HepG2 (cell line): ENCODE measurements at regions not wholly inside any gene's neighbourhood (a gene's known extent, or its start where the extent isn't known, plus 50 kb on each side); places are given as distances from the start of the nearest gene placed in this dataset.

Source experiments
- ATAC-seq: fragments of 200-7000 bp; cut with Tn5 transposase; 3 replicates; pipeline ENCODE4 v1.9.1; 2020; ENCODE audit warnings: mild to moderate bottlenecking, moderate library complexity
- BruUV-seq: library from RNA; stranded (reverse); fragments of 400-500 nt; replicated peaks from 2 replicates; lab custom pipeline; 2021; lab: Mats Ljungman, UMichigan
- CTCF ChIA-PET: fragments of 300-600 bp; formaldehyde crosslinking; extraction: SDS; loops from one replicate; lab custom pipeline; 2021; ENCODE audit warnings: low total read pairs, inconsistent platforms, low intra/inter-chr PET ratio; lab: Yijun Ruan, JAX
- POLR2A ChIA-PET: fragments of 350-600 bp; sonication (Branson Sonifier 250); formaldehyde crosslinking; loops from one replicate; lab custom pipeline; 2020; ENCODE audit warnings: antibody characterized with exemption, inconsistent platforms; lab: Yijun Ruan, JAX
- DNase-seq: peaks from one replicate; pipeline ENCODE4 v3.0.0-alpha.2; 2015; ENCODE audit warnings: low spot score
- FAIRE-seq: peaks from 3 replicates; lab custom pipeline; 2011; peaks lifted over from hg19 to GRCh38; lab: Jason Lieb, UNC
- H2AFZ ChIP-seq: one replicate; pipeline ENCODE4 v1.6.1; 2011; ENCODE audit warnings: low read length, inconsistent platforms
- H3K27ac ChIP-seq: fragments of 300-600 bp; 3 replicates; pipeline ENCODE4 v1.8.0; 2011; ENCODE audit warnings: mixed run types, mild to moderate bottlenecking, mixed read lengths, low read length, inconsistent platforms; ENCODE audit not compliant: insufficient read depth; ENCODE audit errors: extremely low read length
- H3K27me3 ChIP-seq, 2 experiments: fragments of 200-600 bp in 1 of 2; 2 replicates in 1 of 2; 3 replicates in 1 of 2; pipeline versions ENCODE4 v1.6.0 to v1.8.0; 2011; ENCODE audit warnings: low read length in 2 of 2, mild to moderate bottlenecking in 2 of 2, moderate library complexity in 2 of 2, inconsistent platforms in 1 of 2; ENCODE audit not compliant: insufficient read depth in 2 of 2, control insufficient read depth in 1 of 2
- H3K36me3 ChIP-seq, 2 experiments: fragments of 200-600 bp in 1 of 2; replicated peaks in 1 of 2; 2 replicates in 1 of 2; 3 replicates in 1 of 2; pipeline versions ENCODE4 v1.5.1 to v1.8.0; 2011; ENCODE audit warnings: low read length in 2 of 2, inconsistent platforms in 1 of 2; ENCODE audit not compliant: insufficient read depth in 2 of 2, control insufficient read depth in 1 of 2
- H3K4me1 ChIP-seq: 2 replicates; pipeline ENCODE4 v1.5.1; 2012; ENCODE audit warnings: low read length, inconsistent platforms; ENCODE audit not compliant: insufficient read depth
- H3K4me2 ChIP-seq: 2 replicates; pipeline ENCODE4 v1.6.0; 2011; ENCODE audit warnings: low read depth, low read length, inconsistent platforms
- H3K4me3 ChIP-seq, 3 experiments: fragments of 200-600 bp in 1 of 3; sonication (generic), shearing (Covaris generic) in 1 of 3; replicated peaks in 1 of 3; 2 replicates each; pipeline ENCODE4 v1.5.1; 2011 to 2016; ENCODE audit warnings: low read length in 3 of 3, inconsistent platforms in 2 of 3, low read depth in 2 of 3, mild to moderate bottlenecking in 2 of 3, control low read depth in 1 of 3, mixed read lengths in 1 of 3; ENCODE audit not compliant: insufficient read depth in 1 of 3
- H3K79me2 ChIP-seq: one replicate; pipeline ENCODE4 v1.6.1; 2011; ENCODE audit warnings: low read length, inconsistent platforms; ENCODE audit not compliant: insufficient read depth
- H3K9ac ChIP-seq: 2 replicates; pipeline ENCODE4 v1.6.0; 2011; ENCODE audit warnings: mild to moderate bottlenecking, low read depth, low read length, inconsistent platforms; ENCODE audit not compliant: insufficient read depth
- H3K9me3 ChIP-seq: 2 replicates; pipeline ENCODE4 v1.5.1; 2012; ENCODE audit warnings: mild to moderate bottlenecking, low read length
- H4K20me1 ChIP-seq: 2 replicates; pipeline ENCODE4 v1.6.0; 2011; ENCODE audit warnings: inconsistent platforms, mild to moderate bottlenecking, low read length, moderate library complexity; ENCODE audit not compliant: insufficient read depth
- ETV5 ChIP-seq: IDR thresholded peaks from 2 replicates; pipeline ENCODE4 v1.6.1; 2018; ENCODE audit warnings: missing biosample characterization, missing genetic modification reagents, inconsistent platforms, borderline replicate concordance
- HIC2 ChIP-seq: sonication (generic); formaldehyde crosslinking; IDR thresholded peaks from 2 replicates; pipeline ENCODE4 v1.9.0; 2022; ENCODE audit warnings: low read depth, missing genetic modification reagents
- PTBP1 ChIP-seq: fragments of 200-400 bp; formaldehyde crosslinking; IDR thresholded peaks from 2 replicates; pipeline ENCODE4 v1.6.1; 2018; ENCODE audit warnings: low read length, low read depth; ENCODE audit not compliant: poor library complexity, severe bottlenecking
- SUZ12 ChIP-seq: fragments of 150-350 bp; IDR thresholded peaks from 2 replicates; pipeline ENCODE4 v1.6.1; 2014; ENCODE audit warnings: low read depth, low read length
- TFDP2 ChIP-seq: sonication (generic); formaldehyde crosslinking; IDR thresholded peaks from 2 replicates; pipeline ENCODE4 v1.4.0; 2020; ENCODE audit warnings: missing genetic modification reagents
- TIGD3 ChIP-seq: sonication (generic); formaldehyde crosslinking; IDR thresholded peaks from 2 replicates; pipeline ENCODE4 v1.5.1; 2020; ENCODE audit warnings: mild to moderate bottlenecking, missing genetic modification reagents, borderline replicate concordance
- ZHX2 ChIP-seq, 2 experiments: sonication (generic) in 1 of 2; formaldehyde crosslinking in 1 of 2; IDR thresholded peaks; 2 replicates each; pipeline versions ENCODE4 v1.6.1 to v1.9.0; 2014 to 2022; ENCODE audit warnings: antibody characterized with exemption in 1 of 2, borderline replicate concordance in 1 of 2, inconsistent platforms in 1 of 2, low read depth in 1 of 2, missing genetic modification reagents in 1 of 2
- WGBS: methylation state at CpG from one replicate; pipeline ENCODE4 v1.1.6; 2017; ENCODE audit warnings: low lambda C conversion rate; 5-methylcytosine and 5-hydroxymethylcytosine counted together
- in situ Hi-C: cut with HindIII; loops from 2 replicates; pipeline ENCODE4 v1.10.0; 2017; ENCODE audit warnings: low pct_unique_long_range_greater_than_20kb; ENCODE audit not compliant: extremely low pct_ligation_motif_present
- intact Hi-C: fragments of 100-400 bp; cut with micrococcal nuclease; formaldehyde crosslinking; loops from one replicate; pipeline ENCODE4 v1.10.0; 2022; ENCODE audit not compliant: unreplicated experiment

GRCh38 chr7:85771516-85771915 is 584.7 kb upstream of the SEMA3D start (continued):
- TF ChIP-seq TIGD3 (CRISPR knock-in tag) (no peak), ZHX2 (IDR thresholded peaks at IDR 0.05; ENCODE audit: low read depth) (no peak), ZHX2 (CRISPR knock-in tag; IDR thresholded peaks at IDR 0.05; ENCODE audit: borderline replicate concordance) (no peak), SUZ12 (no peak)

- ATAC-seq (no peak), FAIRE-seq (no peak), DNase-seq (no peak)
- Histone ChIP-seq H4K20me1 (no peaks in the 10 kb centered on the region), H3K27ac (no peak overlapping the region), H3K4me3 (no peak overlapping the region), H3K4me2 (no peak overlapping the region), H3K4me1 (peaks cover 9% of the 10 kb centered on the region), H3K79me2 (no peaks in the 10 kb centered on the region), H3K36me3 (no peaks in the 10 kb centered on the region), H2AFZ (no peak overlapping the region), H3K9ac (no peak overlapping the region), H3K27me3 (no peaks in the 10 kb centered on the region), H3K9me3 (no peaks in the 10 kb centered on the region)
- POLR2A ChIA-PET, result no interaction called here
- intact Hi-C loops (no loop called here), in situ Hi-C loops (no loop called here)
- CTCF ChIA-PET, result no interaction called here
- no TSS peak for BruUV-seq
- WGBS, result 48% methylated on average over 3 of the region's 3 CpGs
- TF ChIP-seq ETV5 (CRISPR knock-in tag) (no peak), PTBP1 (no peak), HIC2 (no peak), TFDP2 (CRISPR knock-in tag) (no peak)
Measured at GRCh38 chr7:85770332-85770731, 583.5 kb upstream of the SEMA3D start.
